Breast epithelium (tissue), 4 donors: ENCODE measurements at regions not wholly inside any gene's neighbourhood (a gene's known extent, or its start where the extent isn't known, plus 50 kb on each side); places are given as distances from the start of the nearest gene placed in this dataset.

Experiments
- DNase-seq, 2 donors: peaks; one replicate each; pipeline ENCODE4 v3.0.0-alpha.2; 2019; ENCODE audit warnings: low spot score in 2 of 2
- H3K27ac ChIP-seq, 2 donors: fragments of 200-600 bp; sonication (generic) in 1 of 2; one replicate each; pipeline ENCODE4 v1.5.1; 2016 to 2019; ENCODE audit warnings: mild to moderate bottlenecking in 1 of 2
- H3K27me3 ChIP-seq, 2 donors: fragments of 200-600 bp; sonication (generic) in 1 of 2; one replicate each; pipeline versions ENCODE4 v1.5.1 to v1.6.0; 2017 to 2019; ENCODE audit warnings: control low read depth in 1 of 2, mild to moderate bottlenecking in 1 of 2
- H3K36me3 ChIP-seq: fragments of 200-600 bp; one replicate; pipeline ENCODE4 v1.5.1; 2019
- H3K4me1 ChIP-seq, 2 donors: fragments of 200-600 bp; sonication (generic); one replicate each; pipeline ENCODE4 v1.5.1; 2016 to 2019; ENCODE audit warnings: control low read depth in 1 of 2
- H3K4me3 ChIP-seq, 3 donors: fragments of 200-600 bp; sonication (generic); 1 replicate in 2 of 3; 2 replicates in 1 of 3; pipeline ENCODE4 v1.5.1; 2016 to 2019; ENCODE audit warnings: mild to moderate bottlenecking in 3 of 3, moderate library complexity in 2 of 3
- H3K9me3 ChIP-seq, 2 donors: fragments of 200-600 bp; sonication (generic) in 1 of 2; one replicate each; pipeline ENCODE4 v1.5.1; 2016 to 2019; ENCODE audit warnings: control low read depth in 1 of 2
- POLR2A ChIP-seq: fragments of 450-650 bp; IDR thresholded peaks from one replicate; pipeline ENCODE4 v1.6.1; 2016; ENCODE audit warnings: antibody characterized with exemption, mild to moderate bottlenecking, moderate library complexity
- POLR2AphosphoS5 ChIP-seq, 3 donors: sonication (generic); formaldehyde crosslinking; IDR thresholded peaks; one replicate each; pipeline ENCODE4 v1.6.1; 2017; ENCODE audit warnings: antibody characterized with exemption in 3 of 3
- intact Hi-C: fragments of 100-400 bp; cut with DNase I; formaldehyde crosslinking; loops from one replicate; pipeline ENCODE4 v1.15.1; 2023; ENCODE audit warnings: low total_unique reads
- TF ChIP-seq, protein P1 (sequence below), 3 donors: fragments of 450-650 bp; IDR thresholded peaks; one replicate each; pipeline ENCODE4 v1.5.1; 2016 to 2017; ENCODE audit warnings: antibody characterized with exemption in 3 of 3, mild to moderate bottlenecking in 3 of 3, moderate library complexity in 3 of 3

DNA sequence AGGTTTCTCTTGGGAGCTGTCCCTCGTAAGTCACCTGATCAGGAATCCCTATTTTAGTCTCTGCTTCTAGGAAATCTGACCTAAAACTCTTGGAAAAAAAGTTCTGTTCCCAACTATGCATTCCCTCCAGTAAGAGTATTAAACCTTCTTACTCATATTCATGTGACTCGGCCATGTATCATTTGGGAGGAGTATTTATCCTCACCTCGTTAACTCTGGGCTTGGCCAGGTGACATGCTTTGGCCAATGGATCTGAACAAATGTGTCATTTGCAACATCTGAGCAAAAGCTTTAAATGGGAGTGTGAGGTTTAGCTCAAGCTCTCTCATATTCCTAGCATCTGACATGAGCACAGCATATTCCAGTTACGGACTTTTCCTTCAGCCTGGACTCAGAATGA, 226.8 kb downstream of the NUAK1 start:
- Histone ChIP-seq H3K27me3 (no peaks in the 10 kb centered on the region), H3K9me3 (no peaks in the 10 kb centered on the region), H3K27ac (no peak overlapping the region), H3K4me3 (no peak overlapping the region), H3K4me1 (no peaks in the 10 kb centered on the region), H3K36me3 (no peaks in the 10 kb centered on the region)
- TF ChIP-seq POLR2A: no peak
- TF ChIP-seq POLR2AphosphoS5 (IDR thresholded peaks at IDR 0.05): no peak
- TF ChIP-seq, protein P1, sequence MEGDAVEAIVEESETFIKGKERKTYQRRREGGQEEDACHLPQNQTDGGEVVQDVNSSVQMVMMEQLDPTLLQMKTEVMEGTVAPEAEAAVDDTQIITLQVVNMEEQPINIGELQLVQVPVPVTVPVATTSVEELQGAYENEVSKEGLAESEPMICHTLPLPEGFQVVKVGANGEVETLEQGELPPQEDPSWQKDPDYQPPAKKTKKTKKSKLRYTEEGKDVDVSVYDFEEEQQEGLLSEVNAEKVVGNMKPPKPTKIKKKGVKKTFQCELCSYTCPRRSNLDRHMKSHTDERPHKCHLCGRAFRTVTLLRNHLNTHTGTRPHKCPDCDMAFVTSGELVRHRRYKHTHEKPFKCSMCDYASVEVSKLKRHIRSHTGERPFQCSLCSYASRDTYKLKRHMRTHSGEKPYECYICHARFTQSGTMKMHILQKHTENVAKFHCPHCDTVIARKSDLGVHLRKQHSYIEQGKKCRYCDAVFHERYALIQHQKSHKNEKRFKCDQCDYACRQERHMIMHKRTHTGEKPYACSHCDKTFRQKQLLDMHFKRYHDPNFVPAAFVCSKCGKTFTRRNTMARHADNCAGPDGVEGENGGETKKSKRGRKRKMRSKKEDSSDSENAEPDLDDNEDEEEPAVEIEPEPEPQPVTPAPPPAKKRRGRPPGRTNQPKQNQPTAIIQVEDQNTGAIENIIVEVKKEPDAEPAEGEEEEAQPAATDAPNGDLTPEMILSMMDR (IDR thresholded peaks at IDR 0.05): no peak
- intact Hi-C loops: no loop called here
- no peak for DNase-seq

DNA sequence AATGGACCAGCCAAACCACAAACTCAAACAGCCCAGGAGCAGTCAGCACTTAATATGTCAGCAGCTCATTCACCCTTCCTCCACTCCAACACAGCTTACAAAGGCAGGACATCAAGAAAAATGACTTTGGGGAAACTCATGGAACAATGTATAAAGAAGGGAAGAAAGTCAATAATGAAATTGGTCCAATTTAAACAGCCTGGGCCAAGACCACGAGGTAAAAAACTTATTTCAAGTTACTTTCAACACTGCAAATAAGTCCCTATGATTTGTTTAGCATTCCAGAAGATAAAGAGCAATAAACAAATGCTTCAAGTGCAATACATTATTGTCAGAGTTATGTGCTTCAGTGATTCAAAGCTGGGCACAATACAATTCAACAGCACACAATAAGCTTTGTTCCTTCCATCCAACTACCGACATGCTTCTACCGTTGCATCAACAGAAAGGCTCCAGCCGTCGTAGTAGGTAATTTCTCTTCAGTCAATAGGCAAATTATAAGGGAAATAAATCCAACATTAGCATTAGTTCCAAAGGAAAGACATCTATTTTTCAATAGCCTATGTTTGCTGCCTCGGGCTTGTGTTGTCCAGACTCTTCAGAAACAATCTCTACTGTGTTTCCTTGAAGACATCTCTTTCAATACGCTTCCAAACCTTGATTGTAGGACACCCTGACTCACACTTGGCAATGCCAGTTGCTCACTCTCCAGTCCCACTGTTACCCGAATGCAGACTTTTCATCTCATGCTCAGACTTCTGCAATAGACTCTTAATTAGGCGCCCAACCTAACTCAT, 225.7 kb downstream of the NUAK1 start:
- H3K27ac ChIP-seq: no peak overlapping the region
- DNase-seq: no peak
- no peaks in the 10 kb centered on the region for H3K4me1 ChIP-seq
- H3K27me3 ChIP-seq: no peaks in the 10 kb centered on the region
- TF ChIP-seq, protein P1 (IDR thresholded peaks at IDR 0.05): no peak
- TF ChIP-seq POLR2A: no peak
- no peak for TF ChIP-seq POLR2AphosphoS5 (IDR thresholded peaks at IDR 0.05)
- intact Hi-C loops: no loop called here
- no peaks in the 10 kb centered on the region for H3K9me3 ChIP-seq
- no peaks in the 10 kb centered on the region for H3K36me3 ChIP-seq
- H3K4me3 ChIP-seq: no peak overlapping the region

DNA sequence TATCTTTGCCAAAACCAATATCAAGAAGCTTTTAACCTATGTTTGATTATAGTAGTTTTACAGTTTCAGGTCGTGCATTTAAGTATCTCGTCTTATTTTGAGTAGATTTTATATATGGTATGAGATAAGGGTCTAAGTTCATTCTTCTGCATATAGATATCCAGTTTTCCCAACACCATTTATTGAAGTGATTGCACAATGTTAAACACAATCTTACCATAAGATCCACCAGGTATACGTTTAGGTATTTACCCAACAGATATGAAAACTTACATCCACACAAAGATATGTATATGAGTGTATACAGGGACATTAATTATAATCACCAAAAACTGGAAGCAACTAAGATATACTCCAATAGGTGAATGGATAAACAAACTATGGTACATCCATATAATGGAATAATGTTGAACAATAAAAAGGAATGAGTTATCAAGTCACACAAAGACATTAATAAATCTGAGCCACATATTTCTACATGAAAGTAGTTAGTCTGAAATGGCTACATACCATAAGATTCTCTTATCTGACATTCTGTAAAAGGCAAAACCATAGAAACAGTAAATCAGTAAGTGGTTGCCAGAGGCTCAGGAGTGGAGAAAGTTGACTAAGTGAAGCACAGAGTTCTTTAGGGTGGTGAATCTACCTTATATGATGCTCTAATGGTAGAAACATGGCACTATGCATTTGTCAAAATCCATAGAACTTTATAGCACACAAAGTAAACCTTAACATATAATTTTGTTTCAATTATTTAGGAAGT, 222.6 kb downstream of the NUAK1 start:
- Histone ChIP-seq H3K4me1 (no peaks in the 10 kb centered on the region), H3K27me3 (no peaks in the 10 kb centered on the region), H3K9me3 (no peaks in the 10 kb centered on the region), H3K36me3 (no peaks in the 10 kb centered on the region), H3K4me3 (no peak overlapping the region), H3K27ac (no peak overlapping the region)
- TF ChIP-seq POLR2AphosphoS5 (IDR thresholded peaks at IDR 0.05) (no peak), POLR2A (no peak)
- TF ChIP-seq, protein P1 (IDR thresholded peaks at IDR 0.05): no peak
- intact Hi-C loops: no loop called here
- DNase-seq: no peak

DNA sequence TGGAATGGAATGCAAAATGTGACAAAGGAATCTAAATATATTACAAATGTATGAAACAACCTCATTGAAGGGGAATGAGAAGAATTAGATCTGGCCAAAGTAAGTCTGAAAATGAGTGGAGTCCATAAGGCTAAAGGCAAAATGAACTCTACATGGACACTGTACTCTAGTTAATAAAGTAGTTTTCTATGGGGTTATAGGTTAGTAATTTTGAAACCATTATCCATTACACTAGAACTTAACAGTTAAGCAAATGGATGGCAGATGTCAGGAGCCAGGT, 222.1 kb downstream of the NUAK1 start:
- intact Hi-C loops: no loop called here
- H3K27ac ChIP-seq: no peak overlapping the region
- H3K9me3 ChIP-seq: no peaks in the 10 kb centered on the region
- H3K4me1 ChIP-seq: no peaks in the 10 kb centered on the region
- no peaks in the 10 kb centered on the region for H3K27me3 ChIP-seq
- no peak for DNase-seq
- H3K36me3 ChIP-seq: no peaks in the 10 kb centered on the region
- no peak for TF ChIP-seq POLR2AphosphoS5 (IDR thresholded peaks at IDR 0.05)
- TF ChIP-seq POLR2A: no peak
- TF ChIP-seq, protein P1 (IDR thresholded peaks at IDR 0.05): no peak
- no peak overlapping the region for H3K4me3 ChIP-seq

DNA sequence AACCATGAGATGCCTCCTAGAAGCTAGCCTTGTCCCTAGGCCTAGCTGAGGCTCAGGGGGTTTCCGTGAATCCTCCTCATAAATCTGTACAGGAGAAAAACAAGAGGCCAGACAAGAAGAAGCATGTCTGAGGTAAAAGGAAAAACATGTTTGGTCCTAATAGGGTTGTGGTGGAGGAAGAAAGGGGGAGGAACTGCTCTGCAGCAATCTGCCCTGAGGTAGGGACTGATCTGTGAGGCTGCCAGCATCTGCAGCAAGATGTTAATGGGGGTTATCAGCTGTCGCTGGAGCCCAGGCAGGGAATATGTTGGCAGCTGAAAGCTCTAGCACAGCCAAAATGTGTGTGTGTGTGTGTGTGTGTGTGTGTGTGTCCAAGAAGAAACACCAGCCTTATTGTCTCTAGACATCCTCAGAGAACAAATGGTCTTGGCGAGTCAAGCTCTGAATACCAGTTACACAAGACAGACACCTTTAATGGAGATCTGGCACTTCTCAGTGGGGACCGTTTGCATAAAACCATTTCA, 218.5 kb downstream of the NUAK1 start:
- H3K27ac ChIP-seq: peak overlapping the region; percentile 44 to 62
- no peaks in the 10 kb centered on the region for H3K36me3 ChIP-seq
- intact Hi-C loops: no loop called here
- H3K27me3 ChIP-seq: no peaks in the 10 kb centered on the region
- no peak overlapping the region for H3K4me3 ChIP-seq
- no peaks in the 10 kb centered on the region for H3K9me3 ChIP-seq
- DNase-seq: peak in 1 of 2 donors; percentile 90
- no peaks in the 10 kb centered on the region for H3K4me1 ChIP-seq
- TF ChIP-seq, protein P1 (IDR thresholded peaks at IDR 0.05): no peak
- peak in 1 of 3 donors; percentile 41 for TF ChIP-seq POLR2AphosphoS5 (IDR thresholded peaks at IDR 0.05)
